Central memory CD8-positive, alpha-beta T cell (primary cell): ENCODE measurements at regions not wholly inside any gene's neighbourhood (a gene's known extent, or its start where the extent isn't known, plus 50 kb on each side); places are given as distances from the start of the nearest gene placed in this dataset.

Experiments
- ATAC-seq: fragments of 150-1000 bp; cut with Tn5 transposase; replicated peaks from 2 replicates; pipeline ENCODE4 v1.10.0; 2022; ENCODE audit warnings: mild to moderate bottlenecking, moderate FRiP score, moderate number of reproducible peaks; ENCODE audit not compliant: poor library complexity, severe bottlenecking; ENCODE audit errors: extremely low read depth
- DNase-seq, 2 donors: peaks; one replicate each; pipeline ENCODE4 v3.0.0; 2021; ENCODE audit warnings: low spot score in 2 of 2
- H3K27ac Mint-ChIP-seq: one replicate; pipeline ENCODE4 v1.8.0; 2022; ENCODE audit warnings: low read depth, mild to moderate bottlenecking, moderate library complexity, mixed read lengths
- H3K27me3 Mint-ChIP-seq: one replicate; pipeline ENCODE4 v1.8.0; 2022; ENCODE audit warnings: mixed read lengths
- H3K36me3 Mint-ChIP-seq: one replicate; pipeline ENCODE4 v1.8.0; 2022; ENCODE audit warnings: mild to moderate bottlenecking, moderate library complexity, mixed read lengths; ENCODE audit not compliant: insufficient read depth
- H3K4me1 Mint-ChIP-seq: one replicate; pipeline ENCODE4 v1.8.0; 2022; ENCODE audit warnings: mixed read lengths
- H3K4me3 Mint-ChIP-seq: one replicate; pipeline ENCODE4 v1.8.0; 2022; ENCODE audit warnings: mild to moderate bottlenecking, moderate library complexity, mixed read lengths
- H3K9me3 Mint-ChIP-seq: one replicate; pipeline ENCODE4 v1.8.0; 2022; ENCODE audit warnings: mixed read lengths

DNA sequence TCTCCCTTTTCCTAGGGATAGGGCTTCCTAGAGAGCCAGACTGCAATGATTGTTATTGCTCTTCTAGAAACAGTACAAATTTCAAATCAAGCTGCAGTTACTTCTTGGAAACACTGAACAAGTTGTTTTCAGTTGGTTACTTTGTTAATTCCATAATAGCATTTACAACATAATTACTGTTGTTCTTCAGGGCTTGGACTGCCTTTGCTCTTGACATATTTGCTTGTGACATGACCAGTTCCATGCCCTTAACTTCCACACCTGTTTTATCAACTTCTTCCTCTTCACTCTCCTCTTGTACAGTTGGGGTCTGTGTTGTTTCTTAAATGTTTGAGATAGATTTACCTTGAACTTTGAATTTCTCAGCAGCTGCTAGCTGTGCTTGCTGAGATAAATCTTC, 104.4 kb downstream of the SEC23IP start:
- H3K36me3 Mint-ChIP-seq = no peaks in the 10 kb centered on the region
- no peak for ATAC-seq
- no peak for DNase-seq
- peaks cover 17% of the 10 kb centered on the region for H3K9me3 Mint-ChIP-seq
- H3K27me3 Mint-ChIP-seq = peaks cover 46% of the 10 kb centered on the region
- H3K4me1 Mint-ChIP-seq = no peaks in the 10 kb centered on the region
- no peak overlapping the region for H3K27ac Mint-ChIP-seq
- no peak overlapping the region for H3K4me3 Mint-ChIP-seq

DNA sequence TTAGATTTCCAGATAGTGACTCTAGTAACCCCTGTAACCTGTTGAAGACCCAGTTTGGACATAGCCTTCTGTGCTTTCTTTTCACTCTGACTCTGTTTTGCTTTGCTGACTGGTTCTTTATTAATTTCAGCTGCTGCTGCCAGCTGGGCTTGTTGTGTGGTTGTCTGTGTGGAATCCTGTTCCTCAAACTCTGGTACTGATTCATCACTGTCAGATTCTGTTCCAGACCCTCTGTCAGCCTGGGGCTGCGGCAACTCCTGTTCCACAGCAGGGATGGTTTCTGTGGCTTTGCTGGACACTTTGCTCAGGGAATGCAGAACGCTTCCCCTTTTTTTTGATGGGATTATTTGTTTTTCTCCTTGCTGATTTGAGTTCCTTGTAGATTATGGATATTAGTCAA, 104.9 kb downstream of the SEC23IP start:
- no peaks in the 10 kb centered on the region for H3K4me1 Mint-ChIP-seq
- H3K36me3 Mint-ChIP-seq = no peaks in the 10 kb centered on the region
- peaks cover 51% of the 10 kb centered on the region for H3K27me3 Mint-ChIP-seq
- ATAC-seq (no peak), DNase-seq (no peak)
- H3K4me3 Mint-ChIP-seq = no peak overlapping the region
- H3K27ac Mint-ChIP-seq = no peak overlapping the region
- H3K9me3 Mint-ChIP-seq = peaks cover 17% of the 10 kb centered on the region

DNA sequence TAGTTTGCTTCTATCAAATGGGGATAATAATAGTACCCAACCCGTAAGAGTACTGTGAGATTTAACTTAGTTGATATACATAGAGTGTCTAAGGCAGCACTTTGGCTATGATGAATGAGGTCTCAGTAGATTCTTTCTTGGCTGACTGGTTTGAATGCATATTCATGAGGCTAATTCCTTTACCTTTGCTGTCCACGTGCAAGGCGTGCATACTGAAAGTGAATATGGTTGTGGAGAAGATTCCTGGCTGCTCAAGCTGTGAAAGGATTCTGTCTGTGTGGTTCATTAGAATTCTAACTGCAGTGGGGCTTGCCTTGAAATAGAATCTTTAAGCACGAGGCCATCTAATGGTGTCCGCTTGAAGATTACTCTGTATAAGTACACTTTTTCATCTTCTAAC, 110.3 kb downstream of the SEC23IP start:
- Mint-ChIP-seq H3K36me3 (no peaks in the 10 kb centered on the region), H3K27me3 (peaks cover 88% of the 10 kb centered on the region), H3K9me3 (no peaks in the 10 kb centered on the region), H3K27ac (no peak overlapping the region), H3K4me3 (no peak overlapping the region), H3K4me1 (no peaks in the 10 kb centered on the region)
- DNase-seq (no peak), ATAC-seq (no peak)

DNA sequence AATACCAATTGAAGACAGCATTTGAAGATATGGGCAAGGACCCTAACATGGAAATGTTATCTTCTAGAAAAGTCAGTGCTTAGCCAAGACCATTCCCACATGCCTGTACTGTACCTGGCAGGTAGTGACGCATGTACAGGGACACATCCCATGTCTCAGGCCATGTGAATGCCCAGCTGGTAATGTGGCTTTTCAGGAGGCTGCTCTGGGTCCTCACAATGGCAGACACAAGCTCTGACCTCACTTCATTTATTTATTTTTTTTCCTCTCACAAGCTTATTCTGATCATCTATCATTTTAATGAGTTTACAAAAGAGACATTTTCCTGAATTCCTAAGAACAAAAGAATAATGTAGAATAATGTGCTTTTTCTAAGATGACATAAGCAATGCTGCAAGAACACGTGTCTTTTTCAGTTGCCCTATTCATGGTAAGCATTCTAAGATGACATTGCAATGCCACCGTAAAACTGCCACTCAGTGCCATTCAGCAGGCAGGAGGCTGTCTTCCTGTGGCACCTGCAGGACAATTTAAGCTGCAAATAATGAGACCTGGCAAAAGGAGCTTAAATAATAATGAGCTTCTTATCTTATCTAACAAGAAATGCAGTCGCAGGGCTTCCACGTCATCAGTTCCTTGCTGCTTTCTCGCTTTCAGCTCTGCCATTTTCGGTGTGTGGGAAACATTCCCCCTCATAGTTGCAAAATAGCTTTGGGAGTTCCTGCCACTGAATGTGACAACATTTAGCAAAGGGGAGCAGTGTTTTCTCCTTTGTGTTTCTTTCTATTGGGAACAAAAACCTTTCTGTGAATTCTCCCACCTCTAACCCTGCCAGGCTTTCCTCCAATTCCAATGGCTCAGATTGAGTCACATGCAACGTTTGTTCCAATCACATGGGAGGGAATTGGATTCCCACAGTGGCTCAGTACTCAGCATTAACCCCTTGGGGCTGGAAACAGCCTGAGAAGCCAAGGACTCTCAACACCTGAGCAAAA, 113.0 kb downstream of the SEC23IP start:
- H3K36me3 Mint-ChIP-seq = no peaks in the 10 kb centered on the region
- H3K9me3 Mint-ChIP-seq = no peaks in the 10 kb centered on the region
- no peak overlapping the region for H3K4me3 Mint-ChIP-seq
- ATAC-seq (no peak), DNase-seq (no peak)
- no peaks in the 10 kb centered on the region for H3K4me1 Mint-ChIP-seq
- no peak overlapping the region for H3K27ac Mint-ChIP-seq
- H3K27me3 Mint-ChIP-seq = peaks cover 78% of the 10 kb centered on the region

DNA sequence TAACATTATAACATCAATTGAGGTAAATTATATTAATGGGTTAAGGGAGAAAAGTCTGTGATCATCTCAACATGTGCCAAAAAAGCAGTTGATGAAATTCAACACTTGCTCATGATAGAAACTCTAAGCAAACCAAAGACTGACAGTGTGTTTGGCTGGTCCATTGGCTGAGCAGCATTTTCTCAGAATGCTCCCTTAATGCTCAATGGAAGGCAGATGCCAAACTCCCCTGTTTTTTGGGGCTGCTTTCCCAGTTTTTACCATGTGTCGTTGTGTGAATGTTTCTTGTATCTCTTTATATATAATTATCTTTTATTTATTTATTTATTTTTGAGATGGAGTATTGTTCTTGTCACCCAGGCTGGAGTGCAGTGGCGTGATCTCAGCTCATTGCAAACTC, 114.7 kb downstream of the SEC23IP start:
- no peak overlapping the region for H3K4me3 Mint-ChIP-seq
- no peaks in the 10 kb centered on the region for H3K36me3 Mint-ChIP-seq
- no peak for ATAC-seq
- DNase-seq = no peak
- no peaks in the 10 kb centered on the region for H3K4me1 Mint-ChIP-seq
- H3K27ac Mint-ChIP-seq = no peak overlapping the region
- H3K9me3 Mint-ChIP-seq = no peaks in the 10 kb centered on the region
- peaks cover 78% of the 10 kb centered on the region for H3K27me3 Mint-ChIP-seq

DNA sequence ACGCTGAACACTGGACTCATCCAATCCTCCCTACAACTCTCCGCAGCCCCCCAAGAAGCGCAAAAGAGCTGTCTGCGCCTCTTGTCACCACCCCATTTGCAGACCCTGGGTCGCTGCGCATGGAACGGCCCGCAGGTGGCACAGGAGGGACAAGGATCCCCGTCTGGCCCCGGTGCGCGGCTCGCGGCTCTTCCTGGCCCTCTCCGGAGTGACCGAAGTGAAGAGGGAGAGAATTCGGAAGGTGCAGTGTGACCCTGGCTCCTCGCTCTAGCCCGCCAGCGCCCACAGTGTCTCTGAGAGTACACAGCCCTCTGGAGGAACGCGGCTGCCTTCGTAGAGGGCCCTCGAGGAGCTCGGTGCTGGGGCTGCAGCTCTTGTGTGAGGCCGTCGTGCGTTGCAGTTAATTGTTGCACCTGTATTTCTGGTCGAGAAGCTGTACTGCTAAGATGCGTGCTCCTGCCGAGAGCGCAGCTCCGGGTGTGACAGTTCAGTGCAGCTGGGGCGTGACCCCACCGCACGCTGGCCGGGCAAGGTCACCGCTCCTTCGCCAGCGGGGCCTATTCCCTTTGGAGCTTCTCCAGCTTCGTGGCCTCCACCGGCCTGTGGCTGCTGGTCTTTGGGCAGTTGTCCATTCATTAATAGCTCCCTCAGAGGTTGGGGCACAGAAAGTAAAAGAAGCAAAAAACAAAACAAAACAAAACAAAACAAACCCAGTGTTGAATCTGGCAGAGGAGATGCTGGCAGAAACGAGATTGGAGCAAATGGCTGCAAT, 119.0 kb downstream of the SEC23IP start:
- Mint-ChIP-seq H3K4me3 (no peak overlapping the region), H3K4me1 (no peaks in the 10 kb centered on the region), H3K27me3 (peaks cover 71% of the 10 kb centered on the region), H3K36me3 (no peaks in the 10 kb centered on the region), H3K27ac (no peak overlapping the region), H3K9me3 (no peaks in the 10 kb centered on the region)
- DNase-seq = no peak
- ATAC-seq = no peak

DNA sequence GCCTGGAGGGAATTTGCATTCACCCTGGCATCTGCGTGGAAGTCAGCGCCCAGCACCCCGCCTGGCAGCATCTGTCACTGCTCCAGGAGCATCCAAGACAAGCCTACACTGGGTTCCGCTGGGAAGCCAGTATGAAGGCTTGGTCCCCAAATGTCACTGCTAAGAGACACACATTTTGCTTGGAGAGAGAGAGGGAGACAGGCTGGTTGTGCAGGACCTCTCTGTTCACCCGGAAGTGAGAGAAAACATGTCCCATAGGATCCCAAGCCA, 119.5 kb downstream of the SEC23IP start:
- H3K4me3 Mint-ChIP-seq = no peak overlapping the region
- H3K9me3 Mint-ChIP-seq = no peaks in the 10 kb centered on the region
- peaks cover 73% of the 10 kb centered on the region for H3K27me3 Mint-ChIP-seq
- no peak for ATAC-seq
- H3K36me3 Mint-ChIP-seq = no peaks in the 10 kb centered on the region
- no peak for DNase-seq
- no peaks in the 10 kb centered on the region for H3K4me1 Mint-ChIP-seq
- no peak overlapping the region for H3K27ac Mint-ChIP-seq

DNA sequence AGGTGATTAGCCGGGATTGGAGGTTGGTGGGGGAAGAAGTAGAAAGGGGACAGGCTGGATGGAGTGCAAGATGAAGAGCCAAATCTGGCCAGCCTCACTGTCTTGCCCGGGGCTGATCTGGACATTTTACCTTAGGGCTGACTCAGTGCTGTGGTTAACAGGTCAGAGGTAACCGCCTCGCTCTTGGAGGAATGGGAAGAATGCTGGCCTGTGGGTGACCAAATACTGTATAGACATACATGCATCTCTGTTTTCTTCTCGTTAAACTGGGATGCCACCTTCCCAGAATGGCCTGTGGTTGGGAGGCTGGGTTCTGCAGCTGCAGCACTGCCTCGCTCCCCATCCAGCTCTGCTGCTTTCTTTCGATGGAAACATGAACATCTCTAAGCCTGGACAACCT, 120.0 kb downstream of the SEC23IP start:
- H3K27me3 Mint-ChIP-seq = peaks cover 73% of the 10 kb centered on the region
- DNase-seq = no peak

DNA sequence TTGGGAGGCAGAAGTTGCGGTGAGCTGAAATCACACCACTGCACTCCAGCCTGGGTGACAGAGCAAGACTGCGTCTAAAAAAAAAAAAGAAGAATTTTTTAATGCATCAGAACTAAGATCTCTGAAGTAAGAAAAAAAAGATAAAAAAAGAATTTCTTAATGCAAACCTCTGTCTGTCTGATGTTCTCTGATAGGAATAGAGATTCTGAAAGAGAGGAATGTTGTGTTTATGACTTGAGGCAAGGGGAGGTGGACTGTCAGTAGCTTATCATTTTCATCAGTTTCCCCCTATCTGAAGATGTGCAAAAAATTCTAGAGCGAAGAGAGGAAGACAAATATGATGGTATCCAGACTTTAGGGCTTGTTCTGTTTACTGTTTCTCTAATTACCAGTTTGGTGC, 121.5 kb downstream of the SEC23IP start:
- H3K9me3 Mint-ChIP-seq = no peaks in the 10 kb centered on the region
- H3K36me3 Mint-ChIP-seq = no peaks in the 10 kb centered on the region
- DNase-seq (no peak), ATAC-seq (no peak)
- H3K4me1 Mint-ChIP-seq = no peaks in the 10 kb centered on the region
- H3K27ac Mint-ChIP-seq = no peak overlapping the region
- H3K4me3 Mint-ChIP-seq = no peak overlapping the region
- peaks cover 71% of the 10 kb centered on the region for H3K27me3 Mint-ChIP-seq

More for the DNA sequence above, 120.0 kb downstream of the SEC23IP start:
- ATAC-seq = no peak
- Mint-ChIP-seq H3K4me1 (no peaks in the 10 kb centered on the region), H3K9me3 (no peaks in the 10 kb centered on the region), H3K4me3 (no peak overlapping the region), H3K27ac (no peak overlapping the region), H3K36me3 (no peaks in the 10 kb centered on the region)

DNA sequence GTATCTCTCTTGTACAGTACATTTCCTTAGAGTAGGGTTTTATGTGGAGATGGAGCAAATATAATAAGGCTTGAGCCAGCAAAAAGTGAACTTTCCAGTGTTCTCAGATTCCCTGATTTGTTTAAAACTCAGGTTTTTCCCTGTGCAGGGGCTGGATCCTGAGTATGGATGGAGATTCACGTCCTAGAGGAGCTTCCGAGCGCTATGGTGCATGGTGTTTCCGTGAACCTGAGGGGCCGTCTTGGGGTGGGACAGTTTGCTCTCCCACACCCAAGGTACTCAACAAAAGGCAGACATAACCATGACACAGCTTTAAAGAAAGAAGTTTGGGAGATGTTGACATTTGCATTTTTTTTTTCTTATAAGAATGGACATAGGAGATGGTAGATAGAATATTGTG, 122.5 kb downstream of the SEC23IP start:
- peaks cover 71% of the 10 kb centered on the region for H3K27me3 Mint-ChIP-seq
- ATAC-seq (no peak), DNase-seq (no peak)
- H3K4me1 Mint-ChIP-seq = no peaks in the 10 kb centered on the region
- no peaks in the 10 kb centered on the region for H3K36me3 Mint-ChIP-seq
- H3K27ac Mint-ChIP-seq = no peak overlapping the region
- H3K4me3 Mint-ChIP-seq = no peak overlapping the region
- H3K9me3 Mint-ChIP-seq = no peaks in the 10 kb centered on the region

DNA sequence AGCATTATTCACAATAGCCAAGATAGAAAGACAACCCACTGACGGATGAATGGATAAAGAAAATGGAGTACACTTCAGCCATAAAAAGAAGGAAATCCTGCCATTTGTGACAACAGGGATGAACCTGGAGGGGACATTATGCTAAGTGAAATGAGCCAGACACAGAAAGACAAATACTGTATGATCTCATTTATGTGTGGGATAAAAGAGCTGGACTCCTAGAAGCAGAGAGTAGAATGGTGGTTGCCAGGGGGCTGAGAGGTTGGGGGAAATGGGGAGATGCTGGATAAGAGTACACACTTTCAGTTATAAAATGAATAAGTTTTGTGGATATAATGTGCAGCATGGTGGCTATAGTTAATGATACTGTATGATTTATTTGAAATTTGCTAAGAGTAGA, 124.4 kb downstream of the SEC23IP start:
- no peaks in the 10 kb centered on the region for H3K4me1 Mint-ChIP-seq
- no peak for ATAC-seq
- H3K36me3 Mint-ChIP-seq = no peaks in the 10 kb centered on the region
- no peak overlapping the region for H3K27ac Mint-ChIP-seq
- no peak overlapping the region for H3K4me3 Mint-ChIP-seq
- H3K27me3 Mint-ChIP-seq = peaks cover 64% of the 10 kb centered on the region
- H3K9me3 Mint-ChIP-seq = no peaks in the 10 kb centered on the region
- no peak for DNase-seq

DNA sequence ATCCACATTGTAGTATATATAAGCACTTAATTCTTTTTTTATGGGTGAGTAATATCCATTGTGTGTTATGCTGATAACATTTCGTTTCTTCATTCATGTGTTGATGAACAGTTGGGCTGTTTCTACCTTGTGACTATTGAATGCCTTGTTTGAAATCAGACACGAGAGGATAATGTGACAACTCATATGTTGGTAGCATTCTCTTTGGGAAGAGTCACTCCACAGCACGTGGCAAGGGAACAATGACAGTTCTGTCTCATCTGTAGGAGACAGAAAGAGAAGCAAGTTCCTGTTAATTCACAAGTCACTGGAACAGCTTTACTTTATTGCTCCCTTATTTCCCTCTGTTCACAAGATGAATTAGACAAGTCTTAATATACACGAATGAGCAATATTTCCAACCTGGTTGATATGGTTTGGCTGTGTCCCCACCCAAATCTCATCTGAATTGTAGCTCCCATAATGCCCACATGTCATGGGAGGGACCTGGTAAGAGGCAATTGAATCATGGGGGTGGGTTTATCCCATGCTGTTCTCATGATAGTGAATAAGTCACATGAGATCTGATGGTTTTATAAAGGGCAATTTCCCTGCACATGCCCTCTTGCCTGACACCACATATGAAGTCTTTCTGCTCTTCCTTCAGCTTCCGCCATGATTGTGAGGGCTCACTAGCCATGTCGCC, 125.3 kb downstream of the SEC23IP start:
- DNase-seq (no peak), ATAC-seq (no peak)
- H3K4me1 Mint-ChIP-seq = no peaks in the 10 kb centered on the region
- no peak overlapping the region for H3K4me3 Mint-ChIP-seq
- H3K27me3 Mint-ChIP-seq = peaks cover 58% of the 10 kb centered on the region
- no peak overlapping the region for H3K27ac Mint-ChIP-seq
- no peaks in the 10 kb centered on the region for H3K9me3 Mint-ChIP-seq
- no peaks in the 10 kb centered on the region for H3K36me3 Mint-ChIP-seq
